HG02970 (cell line): ENCODE measurements at regions not wholly inside any gene's neighbourhood (a gene's known extent, or its start where the extent isn't known, plus 50 kb on each side); places are given as distances from the start of the nearest gene placed in this dataset.

ENCODE experiments used
- ATAC-seq: cut with Tn5 transposase; IDR thresholded peaks from one replicate; pipeline ENCODE4 v1.9.1; 2021; ENCODE audit warnings: mild to moderate bottlenecking, moderate library complexity, moderate number of reproducible peaks; ENCODE audit not compliant: unreplicated experiment, low FRiP score

DNA sequence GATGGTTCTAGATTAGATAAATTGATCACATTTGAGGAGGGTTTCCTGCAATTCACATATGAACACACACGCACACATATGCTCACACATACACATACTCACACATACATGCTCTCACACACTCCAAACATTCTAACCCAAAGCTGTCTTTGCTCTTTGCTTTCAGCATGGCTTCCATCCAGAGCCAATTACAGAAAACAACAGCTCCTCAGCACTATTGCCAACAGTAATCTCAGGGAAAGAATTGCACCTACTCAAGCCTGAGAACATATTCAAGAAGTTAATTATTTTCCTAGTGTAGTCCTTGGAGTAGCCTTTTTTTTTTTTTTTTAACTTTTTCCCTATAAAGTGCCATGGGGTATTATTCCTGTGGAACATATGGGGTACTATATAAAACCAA, 246.9 kb upstream of the PARD3B start:
- no peak for ATAC-seq

- no peak for ATAC-seq
Measured at GRCh38 chr2:204299766-204300165, 245.5 kb upstream of the PARD3B start.

DNA sequence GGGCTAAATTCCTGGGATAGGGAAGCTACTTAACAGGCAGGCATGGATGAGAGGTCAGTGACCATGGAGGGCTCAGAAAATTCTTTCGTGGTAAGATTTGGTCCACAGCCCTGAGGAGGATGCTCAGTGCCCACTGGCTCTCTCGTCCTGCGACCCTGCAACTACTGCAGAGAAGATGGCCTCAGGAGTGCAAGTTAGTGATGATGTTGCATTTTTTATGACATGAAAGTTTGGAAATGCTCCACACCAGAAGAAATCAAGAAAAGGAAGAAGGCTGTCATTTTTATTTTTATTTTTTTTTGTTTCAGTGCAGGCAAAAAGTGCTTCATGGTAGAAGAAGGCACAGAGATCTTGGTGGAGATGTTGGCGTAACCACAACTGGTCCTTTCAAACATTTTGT, 238.6 kb upstream of the PARD3B start:
- no peak for ATAC-seq

DNA sequence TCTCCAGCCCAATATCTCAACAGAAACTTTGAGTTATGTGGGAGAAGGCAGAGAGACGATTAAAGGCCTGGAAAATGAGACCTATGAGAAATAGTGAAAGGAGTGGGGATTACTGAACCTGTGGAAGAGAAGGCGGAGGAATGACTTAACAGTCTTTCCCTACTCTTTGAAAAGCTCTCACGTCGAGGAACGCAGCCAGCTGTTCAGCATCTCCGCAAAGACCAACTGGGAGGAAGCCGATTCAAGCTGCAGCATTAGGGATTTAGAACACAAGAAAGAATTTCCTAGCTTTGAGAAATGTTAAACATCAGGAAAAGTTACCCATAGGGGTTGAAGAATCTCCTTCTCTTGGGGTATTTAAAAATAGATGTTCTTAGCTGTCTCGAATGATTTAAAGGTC, 233.2 kb upstream of the PARD3B start:
- no peak for ATAC-seq

DNA sequence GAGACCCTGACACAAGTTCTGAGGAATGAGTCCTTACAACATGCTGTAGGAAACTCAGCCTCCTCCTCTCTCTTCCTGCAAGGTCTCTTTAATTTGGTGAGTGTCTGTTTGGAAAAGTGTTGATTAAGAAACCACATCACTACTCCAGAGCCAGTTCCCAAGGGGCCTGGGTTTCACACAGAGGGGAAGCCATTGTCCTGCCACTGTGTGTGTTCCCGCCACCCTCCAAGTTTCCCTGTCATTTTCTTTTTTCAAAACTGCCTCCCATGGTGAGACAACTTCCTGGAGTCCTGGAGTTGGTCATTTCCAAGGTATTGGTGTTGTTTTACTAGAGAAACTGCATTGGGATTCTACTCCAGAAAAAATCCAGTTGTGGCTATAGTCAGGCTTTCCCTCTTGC, 232.0 kb upstream of the PARD3B start:
- ATAC-seq, result no peak

DNA sequence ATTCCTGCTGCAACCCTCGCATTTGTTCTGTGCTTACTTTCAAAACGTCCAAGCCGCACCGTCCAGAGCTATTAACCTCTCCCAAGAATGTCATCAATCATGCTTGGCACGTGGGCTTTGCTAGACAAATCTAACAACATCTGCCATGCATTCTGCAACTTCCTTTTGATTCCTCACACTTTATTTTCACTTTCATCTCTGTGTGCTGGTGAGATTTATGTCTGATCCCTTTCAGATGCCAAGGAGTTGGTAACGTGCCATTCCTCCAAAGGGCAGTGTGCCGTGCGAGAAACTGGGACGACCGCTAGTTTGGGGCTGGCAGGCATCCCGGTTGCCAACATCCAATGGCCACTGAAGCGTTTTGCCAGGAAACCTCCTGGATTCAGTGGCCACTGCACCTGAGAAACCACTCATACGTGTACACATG, 230.0 kb upstream of the PARD3B start:
- ATAC-seq, result no peak

GRCh38 chr2:204317640-204318039, 227.6 kb upstream of the PARD3B start:
- ATAC-seq, result no peak

- no peak for ATAC-seq
Measured at GRCh38 chr2:204321027-204321800, 224.1 kb upstream of the PARD3B start.

- no peak for ATAC-seq
Measured at GRCh38 chr2:204321910-204322751, 223.1 kb upstream of the PARD3B start.

GRCh38 chr2:204325468-204325867, 219.8 kb upstream of the PARD3B start:
- peak; percentile 78 for ATAC-seq

DNA sequence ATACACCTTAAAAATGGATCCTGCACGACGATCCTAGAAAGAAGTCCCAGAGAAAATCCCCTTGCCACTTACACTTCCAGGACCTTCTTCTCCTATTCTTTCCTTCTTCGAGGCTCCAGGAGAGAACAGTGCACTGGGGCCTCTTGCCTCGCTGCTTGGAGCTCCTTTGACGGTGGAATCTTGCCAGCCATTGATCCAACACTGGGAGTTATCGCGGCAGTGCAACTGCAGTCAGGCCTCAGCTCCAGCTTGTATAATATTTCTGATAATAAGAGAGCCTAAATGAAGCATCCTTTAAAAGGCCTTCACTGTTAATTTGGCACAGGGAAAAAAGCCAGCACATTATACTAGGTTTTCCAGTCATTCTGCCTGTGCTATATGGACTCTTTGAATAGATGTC, 216.9 kb upstream of the PARD3B start:
- ATAC-seq, result no peak

GRCh38 chr2:204329016-204329415, 216.3 kb upstream of the PARD3B start:
- ATAC-seq, result no peak

DNA sequence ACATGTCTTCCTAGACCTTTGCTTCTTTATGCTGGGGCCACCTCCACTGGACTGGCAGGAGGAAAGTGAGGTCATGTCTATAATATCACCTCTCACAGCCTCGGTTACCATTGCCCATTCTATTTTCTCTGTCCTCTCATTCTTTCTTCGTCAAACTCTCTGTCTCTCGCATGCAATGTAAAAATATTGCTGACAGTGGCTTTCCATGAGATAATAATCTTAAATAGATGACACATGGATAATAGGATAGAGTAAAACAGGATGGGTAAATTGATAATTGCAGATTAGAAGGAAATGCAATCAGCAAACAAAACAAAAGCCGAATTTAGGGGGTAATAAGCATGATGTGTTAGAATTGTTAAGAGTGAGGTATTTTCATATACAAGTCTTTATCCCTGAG, 215.7 kb upstream of the PARD3B start:
- no peak for ATAC-seq

DNA sequence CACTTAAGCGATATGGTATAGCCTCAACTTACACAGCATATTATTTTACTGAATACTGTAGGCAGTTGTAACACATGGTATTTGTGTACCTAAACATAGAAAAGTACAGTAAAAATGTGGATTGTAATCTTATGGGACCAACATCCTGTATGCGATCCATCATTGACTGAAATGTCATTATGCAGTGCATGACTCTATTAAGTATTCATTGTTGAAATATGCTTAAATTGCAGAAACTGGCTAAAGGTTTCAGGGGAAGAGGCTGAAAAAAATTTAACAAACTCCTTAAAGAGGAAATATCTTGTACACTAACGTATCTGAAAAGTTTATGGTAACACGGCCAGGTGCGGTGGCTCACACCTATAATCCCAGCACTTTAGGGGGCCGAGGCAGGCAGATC, 214.1 kb upstream of the PARD3B start:
- ATAC-seq, result no peak

DNA sequence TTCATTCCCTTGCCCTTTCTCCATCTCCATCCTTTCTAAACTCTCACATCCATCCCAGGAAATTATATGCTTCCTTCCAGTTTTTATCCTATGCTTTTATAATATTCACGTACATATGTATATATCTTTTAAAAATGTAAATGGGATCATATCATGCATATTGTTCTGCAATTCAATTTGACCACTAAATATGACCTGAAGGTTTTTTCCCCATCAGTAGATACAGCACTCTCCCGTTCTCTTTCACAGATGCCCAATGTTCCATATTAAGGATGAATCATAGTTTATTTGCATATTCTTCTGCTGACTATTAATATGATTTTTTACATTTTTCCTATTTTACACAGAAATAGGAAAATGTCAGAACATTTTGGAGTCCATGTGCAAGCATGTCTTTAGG, 213.3 kb upstream of the PARD3B start:
- ATAC-seq, result no peak

- no peak for ATAC-seq
Measured at GRCh38 chr2:204332706-204333105, 212.6 kb upstream of the PARD3B start.

GRCh38 chr2:204333861-204334260, 211.4 kb upstream of the PARD3B start:
- ATAC-seq, result no peak

GRCh38 chr2:204335451-204336058, 209.7 kb upstream of the PARD3B start:
- no peak for ATAC-seq

DNA sequence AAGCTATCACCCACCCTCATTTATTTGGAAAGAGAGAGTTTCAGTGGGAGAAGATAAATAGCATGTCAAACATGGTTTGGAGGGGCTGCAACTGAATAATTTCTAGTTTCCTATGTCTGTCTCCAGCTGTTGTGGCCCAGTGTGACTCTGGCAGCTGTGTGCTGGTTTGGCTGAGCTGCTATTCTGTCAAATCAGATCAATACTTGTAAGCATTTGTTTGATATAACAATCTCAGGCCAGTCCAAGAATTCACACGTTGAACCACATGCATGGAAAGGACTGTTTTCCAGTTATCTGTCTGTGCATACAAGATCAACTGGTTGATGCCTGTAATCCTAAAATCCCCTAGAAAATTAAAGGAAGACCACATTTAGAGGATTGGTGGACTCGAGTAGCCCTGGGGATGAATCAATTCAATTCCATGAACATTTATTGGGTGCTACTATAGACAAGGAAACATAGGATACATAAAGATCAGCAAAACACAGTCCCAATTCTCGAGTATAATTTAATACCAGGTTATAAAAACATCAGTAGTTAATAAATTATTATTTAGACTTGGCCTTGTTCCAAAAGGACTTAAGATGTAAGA, 209.0 kb upstream of the PARD3B start:
- ATAC-seq, result no peak

DNA sequence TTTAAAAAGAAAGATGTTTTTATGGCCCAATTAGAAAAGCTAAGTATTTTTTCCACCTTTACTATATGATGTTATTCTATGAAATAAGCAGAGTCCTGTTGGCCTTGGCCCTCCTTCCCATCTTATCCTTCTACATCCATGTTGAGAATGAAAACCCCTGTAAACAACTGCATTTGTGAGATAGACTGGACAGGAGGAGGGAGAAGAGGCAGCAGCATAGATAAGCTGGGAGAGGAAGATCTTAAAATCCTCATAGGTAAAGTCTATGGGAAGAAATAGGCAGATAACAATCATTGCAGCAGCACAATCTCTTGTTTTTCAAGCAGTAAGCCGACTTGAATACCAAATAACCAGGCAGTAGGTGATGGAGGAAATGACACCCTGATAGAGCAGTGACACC, 207.6 kb upstream of the PARD3B start:
- no peak for ATAC-seq

DNA sequence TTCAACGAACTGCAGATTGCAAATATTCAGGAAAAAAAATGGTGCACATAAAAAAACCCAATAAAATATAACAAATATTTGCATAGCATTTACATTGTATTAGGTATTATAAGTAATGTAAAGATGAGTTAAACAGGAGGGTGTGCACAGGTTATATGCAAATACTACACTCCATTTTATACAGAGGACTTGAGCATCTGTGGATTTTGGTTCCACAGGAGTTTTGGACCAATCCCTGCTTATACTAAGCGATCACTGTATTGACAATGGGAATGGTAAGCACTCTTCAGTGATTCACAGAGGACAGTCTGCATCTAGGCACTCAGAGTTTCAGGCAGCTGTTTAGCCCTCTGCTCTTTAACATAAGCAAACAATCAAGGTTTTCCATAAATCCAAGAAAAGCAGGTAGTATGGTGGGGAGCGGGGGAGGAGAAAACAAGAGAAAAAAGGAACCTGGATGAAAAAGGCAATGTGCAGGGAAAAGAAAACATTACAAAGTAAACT, 206.0 kb upstream of the PARD3B start:
- no peak for ATAC-seq
